Central memory CD4-positive, alpha-beta T cell (primary cell): ENCODE measurements at regions not wholly inside any gene's neighbourhood (a gene's known extent, or its start where the extent isn't known, plus 50 kb on each side); places are given as distances from the start of the nearest gene placed in this dataset.
A peak's percentile ranks its signal among the peaks of the same experiment; 100 is the strongest.
"Not testable (repeated sequence)": the region's sequence is repeated elsewhere in the genome, so short reads cannot be mapped to it uniquely, and the experiment has no call there.

Experiments used
- DNase-seq: peaks from one replicate; pipeline ENCODE4 v3.0.0; 2022

- peak; percentile 9 for DNase-seq
Measured at GRCh38 chr10:42177793-42178689, 460.3 kb downstream of the ZNF33B start.

DNA sequence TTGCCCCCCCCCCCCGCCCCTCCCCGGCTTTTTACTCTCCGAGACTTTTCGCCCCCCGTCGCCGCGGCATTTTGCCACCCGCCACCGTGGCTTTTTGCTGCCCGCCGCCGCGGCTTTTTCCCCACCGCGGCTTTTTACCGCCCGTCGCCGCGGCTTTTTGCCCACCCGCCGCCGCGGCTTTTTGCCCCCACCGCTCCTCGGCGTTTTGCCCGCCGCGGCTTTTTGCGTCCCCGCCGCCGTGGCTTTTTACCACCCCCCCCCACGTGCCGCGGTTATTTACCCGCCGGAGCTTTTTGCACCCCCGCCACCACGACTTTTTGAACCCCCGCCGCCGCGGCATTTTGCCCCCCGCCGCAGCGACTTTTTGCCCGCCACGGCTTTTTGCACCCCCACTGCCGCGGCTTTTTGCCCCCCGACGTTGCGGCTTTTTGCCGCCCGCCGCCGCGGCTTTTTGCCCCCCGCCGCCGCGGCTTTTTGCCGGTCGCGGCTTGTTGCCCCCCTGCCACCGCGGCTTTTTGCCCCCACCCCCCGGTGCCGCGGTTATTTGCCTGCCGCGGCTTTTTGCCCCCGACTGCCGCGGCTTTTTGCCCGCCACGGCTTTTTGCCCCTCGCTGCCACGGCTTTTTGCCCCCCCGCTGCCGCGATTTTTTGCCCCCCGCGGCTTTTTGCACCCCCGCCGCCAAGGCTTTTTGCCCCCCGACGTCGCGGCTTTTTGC is 461.1 kb downstream of the ZNF33B start:
- no peak for DNase-seq

GRCh38 chr10:42150428-42151061 is 487.8 kb downstream of the ZNF33B start:
- no peak for DNase-seq

GRCh38 chr10:42149722-42150427 is 488.5 kb downstream of the ZNF33B start:
- no peak for DNase-seq

DNA sequence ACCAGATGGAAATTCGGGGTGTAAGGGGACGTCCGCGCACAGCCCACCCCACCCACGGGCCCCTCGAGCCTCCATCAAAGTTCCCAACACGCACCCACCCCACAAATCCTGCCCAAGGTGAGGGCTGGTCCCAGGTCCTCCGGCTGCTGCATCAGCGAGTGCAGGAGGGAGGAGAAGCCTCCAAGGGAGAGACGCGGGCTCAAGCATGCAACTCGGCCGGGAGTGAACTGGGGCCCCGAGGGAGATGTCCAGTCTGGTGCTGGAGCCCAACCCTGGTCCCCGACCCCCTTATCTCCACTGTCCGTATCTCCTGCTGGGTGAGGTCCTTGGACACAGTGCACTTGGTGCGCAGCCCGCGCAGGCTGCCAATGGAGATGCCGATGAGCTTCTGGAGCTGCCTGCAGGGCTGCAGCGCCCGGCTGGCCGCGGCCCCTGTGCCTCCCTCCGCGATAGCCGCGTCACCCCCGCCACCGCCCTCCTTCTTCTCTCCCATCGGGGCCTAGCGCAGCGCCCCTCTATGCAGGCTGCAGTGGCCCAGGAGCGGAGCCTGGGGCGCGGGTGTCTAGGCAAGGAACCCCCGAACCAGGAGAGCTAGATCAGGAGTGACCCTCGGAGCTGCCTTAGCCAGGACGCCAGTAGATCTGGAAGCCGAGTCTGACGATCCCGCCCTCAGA is 489.2 kb downstream of the ZNF33B start:
- no peak for DNase-seq

DNA sequence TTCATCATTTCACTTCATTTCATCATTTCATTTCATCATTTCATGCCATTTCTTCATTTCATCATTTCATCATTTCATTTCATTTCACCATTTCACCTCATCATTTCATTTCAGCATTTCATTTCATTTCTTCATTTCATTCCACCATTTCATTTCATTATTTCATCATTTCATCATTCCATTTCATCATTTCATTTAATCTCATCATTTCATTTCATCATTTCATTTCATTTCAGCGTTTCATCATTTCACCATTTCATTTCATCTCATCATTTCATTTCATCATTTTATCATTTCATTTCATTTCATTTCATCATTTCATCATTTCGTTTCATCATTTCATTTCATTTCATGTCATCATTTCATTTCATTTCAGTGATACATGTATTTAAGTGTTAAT is 492.2 kb downstream of the ZNF33B start:
- DNase-seq, result not testable (repeated sequence)

- DNase-seq, result not testable (repeated sequence)
Measured at GRCh38 chr10:42138023-42138422, 500.3 kb downstream of the ZNF33B start.

- DNase-seq, result no peak
Measured at GRCh38 chr10:42113158-42113450, 525.3 kb downstream of the ZNF33B start.

DNA sequence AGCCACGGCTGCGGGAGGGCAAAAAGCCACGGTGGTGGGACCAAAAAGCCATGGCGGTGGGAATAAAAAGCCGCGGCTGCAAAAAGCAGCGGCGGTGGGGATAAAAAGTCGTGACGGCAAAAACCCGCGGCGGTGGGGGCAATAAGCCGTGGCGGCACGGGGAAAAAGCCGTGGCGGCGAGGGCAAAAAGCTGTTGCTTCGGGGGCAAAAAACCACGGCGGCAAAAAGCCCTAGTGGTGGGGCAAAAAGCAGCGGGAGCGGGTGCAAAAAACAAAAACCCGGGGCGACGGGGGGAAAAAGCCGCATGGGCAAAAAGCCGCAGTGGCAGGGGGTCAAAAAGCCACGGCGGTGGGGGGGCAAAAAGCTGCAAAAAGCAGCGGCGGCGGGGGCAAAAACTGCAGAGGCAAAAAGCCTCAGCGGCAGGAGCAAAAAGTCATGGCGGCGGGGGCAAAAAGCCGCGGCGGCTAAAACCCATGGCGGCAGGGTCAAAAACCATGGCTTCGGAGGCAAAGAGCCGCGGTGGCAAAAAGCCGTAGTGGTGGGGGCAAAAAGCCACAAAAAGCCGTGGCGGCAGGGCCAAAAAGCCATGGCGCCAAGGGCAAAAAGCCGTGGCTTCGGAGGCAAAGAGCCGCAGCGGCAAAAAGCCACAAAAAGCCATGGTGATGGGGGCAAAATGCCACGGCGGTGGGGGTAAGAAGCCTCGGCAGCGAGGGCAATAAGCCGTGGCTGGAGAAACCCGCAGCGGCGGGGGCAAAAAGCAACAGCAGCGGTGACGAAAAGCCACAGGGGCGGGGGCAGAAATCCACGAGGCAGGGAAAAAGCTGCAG is 525.8 kb downstream of the ZNF33B start:
- no peak for DNase-seq

- DNase-seq, result no peak
Measured at GRCh38 chr10:42111661-42112330, 526.6 kb downstream of the ZNF33B start.

DNA sequence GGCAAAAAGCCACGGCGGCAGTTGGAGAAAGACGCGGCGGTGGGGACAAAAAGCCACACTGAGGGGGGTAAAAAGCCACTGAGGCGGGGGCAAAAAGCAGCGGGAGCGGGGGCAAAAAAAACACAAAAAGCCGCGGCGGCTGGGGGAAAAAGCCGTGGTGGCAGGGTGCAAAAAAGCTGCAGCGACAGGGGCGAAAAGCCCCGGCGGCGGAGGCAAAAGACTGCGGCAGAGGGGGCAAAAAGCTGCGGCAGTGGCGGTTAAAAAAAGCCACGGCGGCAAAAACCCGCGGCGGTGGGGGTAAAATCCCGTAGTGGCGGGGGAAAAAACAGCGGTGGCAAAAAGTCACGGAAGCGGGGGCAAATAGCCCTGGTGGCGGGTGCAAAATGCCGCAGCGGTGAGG is 527.3 kb downstream of the ZNF33B start:
- DNase-seq, result no peak
